Upper lobe of right lung (tissue), 1 donor: ENCODE measurements at regions not wholly inside any gene's neighbourhood (a gene's known extent, or its start where the extent isn't known, plus 50 kb on each side); places are given as distances from the start of the nearest gene placed in this dataset.

Source experiments
- ATAC-seq: fragments of 200-7000 bp; cut with Tn5 transposase; one replicate; pipeline ENCODE4 v1.9.1; 2020; ENCODE audit warnings: mild to moderate bottlenecking, moderate library complexity
- DNase-seq: peaks from one replicate; pipeline ENCODE4 v3.0.0-alpha.2; 2020
- H3K27ac ChIP-seq: fragments of 200-600 bp; one replicate; pipeline ENCODE4 v1.8.0; 2022
- H3K27me3 ChIP-seq: fragments of 200-600 bp; one replicate; pipeline ENCODE4 v1.8.0; 2022; ENCODE audit warnings: mild to moderate bottlenecking
- H3K36me3 ChIP-seq: fragments of 200-600 bp; one replicate; pipeline ENCODE4 v1.8.0; 2022
- H3K4me1 ChIP-seq: fragments of 200-600 bp; one replicate; pipeline ENCODE4 v1.8.0; 2022
- H3K4me3 ChIP-seq: fragments of 200-600 bp; one replicate; pipeline ENCODE4 v1.8.0; 2022; ENCODE audit warnings: mild to moderate bottlenecking
- H3K9me3 ChIP-seq: fragments of 200-600 bp; one replicate; pipeline ENCODE4 v1.8.0; 2022
- intact Hi-C: fragments of 100-400 bp; cut with DNase I; formaldehyde crosslinking; loops from one replicate; pipeline ENCODE4 v1.11.0; 2022
- TF ChIP-seq, protein P1 (sequence below): fragments of 200-600 bp; IDR thresholded peaks from one replicate; pipeline ENCODE4 v1.8.0; 2022; ENCODE audit warnings: antibody characterized with exemption
- donor health status: DM: no; HTN: yes; CAD: no; lungs with severe emphysema.

DNA sequence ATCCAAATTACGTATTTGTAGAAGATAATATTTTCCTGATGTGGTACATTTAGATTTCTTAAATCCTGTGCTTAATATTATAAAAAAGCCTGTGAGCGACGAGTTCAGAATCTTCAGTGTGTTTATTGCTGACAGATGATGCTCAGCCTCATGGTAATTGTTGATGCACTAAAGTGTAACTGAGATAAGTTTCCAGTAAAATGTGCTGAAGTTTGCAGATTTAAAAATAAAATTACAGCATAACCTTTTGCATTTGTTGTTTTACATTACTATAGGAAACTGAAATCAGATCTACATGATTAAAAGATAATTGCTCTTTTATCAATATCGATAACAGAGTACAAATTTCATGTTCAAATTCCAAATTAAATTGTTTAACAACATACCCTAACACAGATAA is 307.6 kb downstream of the FIGN start:
- no peak overlapping the region for H3K27ac ChIP-seq
- no peaks in the 10 kb centered on the region for H3K9me3 ChIP-seq
- no peak overlapping the region for H3K4me3 ChIP-seq
- DNase-seq (no peak), ATAC-seq (no peak)
- no peaks in the 10 kb centered on the region for H3K4me1 ChIP-seq
- H3K36me3 ChIP-seq: no peaks in the 10 kb centered on the region
- H3K27me3 ChIP-seq: no peaks in the 10 kb centered on the region
- TF ChIP-seq, protein P1, sequence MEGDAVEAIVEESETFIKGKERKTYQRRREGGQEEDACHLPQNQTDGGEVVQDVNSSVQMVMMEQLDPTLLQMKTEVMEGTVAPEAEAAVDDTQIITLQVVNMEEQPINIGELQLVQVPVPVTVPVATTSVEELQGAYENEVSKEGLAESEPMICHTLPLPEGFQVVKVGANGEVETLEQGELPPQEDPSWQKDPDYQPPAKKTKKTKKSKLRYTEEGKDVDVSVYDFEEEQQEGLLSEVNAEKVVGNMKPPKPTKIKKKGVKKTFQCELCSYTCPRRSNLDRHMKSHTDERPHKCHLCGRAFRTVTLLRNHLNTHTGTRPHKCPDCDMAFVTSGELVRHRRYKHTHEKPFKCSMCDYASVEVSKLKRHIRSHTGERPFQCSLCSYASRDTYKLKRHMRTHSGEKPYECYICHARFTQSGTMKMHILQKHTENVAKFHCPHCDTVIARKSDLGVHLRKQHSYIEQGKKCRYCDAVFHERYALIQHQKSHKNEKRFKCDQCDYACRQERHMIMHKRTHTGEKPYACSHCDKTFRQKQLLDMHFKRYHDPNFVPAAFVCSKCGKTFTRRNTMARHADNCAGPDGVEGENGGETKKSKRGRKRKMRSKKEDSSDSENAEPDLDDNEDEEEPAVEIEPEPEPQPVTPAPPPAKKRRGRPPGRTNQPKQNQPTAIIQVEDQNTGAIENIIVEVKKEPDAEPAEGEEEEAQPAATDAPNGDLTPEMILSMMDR: no peak
- intact Hi-C loops: no loop called here

DNA sequence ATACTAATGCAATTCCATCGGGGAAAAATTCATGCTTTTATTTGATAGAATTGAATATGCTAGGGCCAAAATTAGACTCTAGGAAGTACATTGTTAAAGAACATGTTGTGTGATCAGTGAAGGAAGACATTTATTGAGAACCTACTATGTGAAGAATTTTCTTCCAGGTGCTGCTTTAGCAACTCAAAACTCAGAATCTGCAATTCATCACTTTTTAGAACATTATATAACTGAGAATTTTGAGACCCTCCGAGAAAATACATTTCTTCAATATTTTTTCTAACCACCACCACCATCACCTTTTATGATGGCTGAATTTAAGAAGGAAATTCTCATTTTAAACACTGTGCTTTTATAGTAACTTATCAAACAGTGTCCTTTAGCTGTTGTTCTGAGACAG is 315.2 kb downstream of the FIGN start:
- no peaks in the 10 kb centered on the region for H3K4me1 ChIP-seq
- H3K27ac ChIP-seq: no peak overlapping the region
- intact Hi-C loops: no loop called here
- TF ChIP-seq, protein P1: no peak
- no peaks in the 10 kb centered on the region for H3K9me3 ChIP-seq
- DNase-seq (no peak), ATAC-seq (no peak)
- no peaks in the 10 kb centered on the region for H3K36me3 ChIP-seq
- H3K27me3 ChIP-seq: no peaks in the 10 kb centered on the region
- H3K4me3 ChIP-seq: no peak overlapping the region

DNA sequence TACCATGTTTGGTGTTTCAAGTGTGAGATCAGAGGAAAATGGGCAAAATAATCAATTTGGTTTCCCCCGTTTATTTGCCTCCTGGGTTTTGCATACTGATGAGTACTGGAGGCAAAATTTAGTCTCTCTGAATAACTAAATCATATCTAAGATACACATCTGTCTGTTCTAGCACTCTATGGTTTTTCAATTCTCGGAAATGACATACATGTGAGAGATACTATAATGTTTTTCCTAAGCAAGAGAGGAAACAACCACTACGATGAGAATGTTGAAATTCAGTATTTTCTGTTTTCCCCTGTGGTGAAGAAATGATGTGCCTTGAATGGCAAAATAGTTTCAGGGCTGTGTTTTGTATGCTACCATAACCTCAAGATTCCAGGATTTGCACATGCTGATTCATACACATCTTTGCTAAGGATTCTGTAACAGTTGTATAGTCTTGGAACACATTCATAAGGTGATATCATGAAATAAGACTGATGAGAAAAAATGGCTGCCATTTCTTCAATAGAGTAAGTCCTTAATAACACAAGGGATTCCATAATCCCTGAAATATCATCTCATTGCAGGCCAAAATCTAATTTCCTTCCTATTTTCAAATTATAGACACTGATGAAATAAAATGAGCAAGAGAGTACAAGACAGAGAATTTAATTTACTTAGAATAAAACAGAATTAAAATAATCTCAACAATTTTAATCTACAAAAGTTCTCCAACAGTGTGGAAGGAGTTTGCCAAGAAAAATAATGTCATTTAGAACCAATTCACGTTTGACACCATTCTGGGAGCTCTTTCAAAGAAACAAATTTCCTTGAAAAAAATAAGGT is 316.6 kb downstream of the FIGN start:
- no peaks in the 10 kb centered on the region for H3K27me3 ChIP-seq
- TF ChIP-seq, protein P1: no peak
- DNase-seq (no peak), ATAC-seq (no peak)
- no peak overlapping the region for H3K27ac ChIP-seq
- H3K4me1 ChIP-seq: no peaks in the 10 kb centered on the region
- intact Hi-C loops: no loop called here
- H3K9me3 ChIP-seq: no peaks in the 10 kb centered on the region
- no peaks in the 10 kb centered on the region for H3K36me3 ChIP-seq
- H3K4me3 ChIP-seq: no peak overlapping the region

DNA sequence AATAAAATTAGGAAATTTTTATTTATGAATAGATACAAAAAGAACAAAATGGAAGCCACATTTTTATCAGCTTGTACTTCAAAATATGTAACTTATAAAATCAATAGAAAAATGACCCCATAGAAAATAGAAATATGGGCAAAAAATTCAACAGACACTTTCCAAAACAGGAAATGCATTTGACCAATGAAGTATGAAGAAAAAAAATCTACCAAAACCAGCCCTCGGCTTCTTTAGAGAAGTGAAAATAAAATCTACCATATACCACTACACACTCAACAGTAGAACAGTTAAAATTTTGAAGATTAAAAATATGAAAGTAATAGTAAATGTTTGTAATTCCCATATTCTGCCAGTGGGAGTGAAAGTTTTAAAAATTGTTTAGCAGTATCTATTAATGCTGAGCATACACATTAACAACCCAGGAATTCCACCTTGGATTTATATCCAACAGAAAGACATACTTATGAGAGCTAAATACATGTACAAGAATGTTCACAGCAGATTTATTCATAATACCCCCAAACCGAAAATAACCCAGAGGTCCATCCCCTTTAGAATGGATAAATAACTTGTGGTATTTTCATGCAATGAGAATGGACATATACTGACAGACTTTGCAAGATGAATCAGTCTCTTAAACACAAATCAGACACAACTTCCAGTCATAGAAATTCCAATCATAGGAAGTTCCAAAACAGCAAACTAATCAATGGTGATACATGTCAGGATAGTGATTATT is 318.0 kb downstream of the FIGN start:
- H3K27ac ChIP-seq: no peak overlapping the region
- ATAC-seq: no peak
- no peak overlapping the region for H3K4me3 ChIP-seq
- DNase-seq: no peak
- H3K4me1 ChIP-seq: no peaks in the 10 kb centered on the region
- H3K36me3 ChIP-seq: no peaks in the 10 kb centered on the region
- intact Hi-C loops: no loop called here
- TF ChIP-seq, protein P1: no peak
- H3K27me3 ChIP-seq: no peaks in the 10 kb centered on the region
- H3K9me3 ChIP-seq: no peaks in the 10 kb centered on the region

DNA sequence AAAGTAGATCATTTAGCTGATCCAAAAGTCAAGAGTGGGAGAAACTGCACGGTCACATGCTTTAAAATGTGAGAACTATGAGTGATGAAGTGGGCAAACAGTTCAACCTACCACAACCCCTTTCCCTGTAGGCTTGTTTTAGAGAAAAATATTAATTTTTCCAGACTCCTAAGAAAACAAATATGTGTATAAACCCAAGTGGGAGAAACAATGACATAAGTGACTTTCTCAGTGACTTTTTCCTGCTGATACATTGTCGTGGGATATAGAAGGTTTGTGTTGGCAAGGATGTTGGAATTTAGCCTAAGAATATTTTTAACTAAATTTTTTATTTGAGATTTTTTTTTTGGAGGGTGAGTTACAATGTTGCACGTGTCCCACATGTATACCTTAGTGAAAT is 321.7 kb downstream of the FIGN start:
- ATAC-seq (no peak), DNase-seq (no peak)
- intact Hi-C loops: no loop called here
- Histone ChIP-seq H3K27me3 (no peaks in the 10 kb centered on the region), H3K27ac (no peak overlapping the region), H3K36me3 (no peaks in the 10 kb centered on the region), H3K9me3 (no peaks in the 10 kb centered on the region), H3K4me3 (no peak overlapping the region), H3K4me1 (no peaks in the 10 kb centered on the region)
- TF ChIP-seq, protein P1: no peak
